Urothelium cell line (cell line): ENCODE measurements at regions not wholly inside any gene's neighbourhood (a gene's known extent, or its start where the extent isn't known, plus 50 kb on each side); places are given as distances from the start of the nearest gene placed in this dataset.

Source experiments
- DNase-seq: peaks from one replicate; pipeline ENCODE4 v3.0.0; 2011; ENCODE audit warnings: low spot score, mixed read lengths
- FAIRE-seq: peaks from 2 replicates; lab custom pipeline; 2011; peaks lifted over from hg19 to GRCh38; lab: Jason Lieb, UNC

GRCh38 chr12:81835783-81836182 lies 76.6 kb upstream of the PPFIA2 start:
- DNase-seq (no peak), FAIRE-seq (no peak)

DNA sequence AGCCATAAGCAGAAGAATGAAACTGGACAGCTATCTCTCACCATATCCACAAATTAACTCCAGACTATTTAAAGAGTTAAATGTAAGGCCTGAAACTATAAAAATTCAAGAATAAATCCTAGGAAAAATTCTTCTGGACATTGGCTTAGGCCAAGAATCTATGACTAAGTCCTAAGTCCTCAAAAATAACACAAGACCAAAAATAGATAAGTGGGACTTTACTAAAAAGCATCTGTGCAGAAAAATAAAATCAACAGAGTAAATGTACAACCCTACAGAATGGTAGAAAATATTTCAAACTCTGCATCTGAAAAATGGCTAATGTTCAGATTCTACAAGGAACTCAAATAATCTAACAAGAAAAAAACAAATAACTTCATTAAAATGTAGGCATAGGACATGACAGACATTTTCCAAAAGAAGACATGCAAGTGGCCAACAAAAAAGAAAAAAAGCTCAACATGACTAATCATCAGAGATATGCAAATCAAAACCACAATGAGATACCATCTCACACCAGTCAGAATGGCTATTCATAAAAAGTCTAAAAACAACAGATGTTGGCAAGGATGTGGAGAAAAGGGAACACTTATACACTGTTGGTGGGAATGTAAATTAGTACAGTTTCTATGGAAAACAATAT lies 61.0 kb upstream of the PPFIA2 start:
- FAIRE-seq: no peak
- DNase-seq: no peak

DNA sequence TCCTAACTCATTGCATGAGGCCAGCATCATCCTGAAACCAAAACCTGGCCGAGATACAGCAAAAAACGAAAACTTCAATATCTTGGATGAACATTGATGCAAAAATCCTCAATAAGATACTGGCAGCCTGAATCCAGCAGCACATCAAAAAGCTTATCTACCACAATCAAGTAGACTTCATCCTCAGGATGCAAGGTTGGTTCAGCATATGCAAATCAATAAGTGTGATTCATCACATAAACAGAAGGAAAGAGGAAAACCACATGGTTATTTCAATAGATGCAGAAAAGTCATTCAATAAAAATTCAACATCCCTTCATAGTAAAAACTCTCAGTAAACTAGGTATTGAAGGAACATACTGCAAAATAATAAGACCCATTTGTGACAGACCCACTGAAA lies 56.5 kb upstream of the PPFIA2 start:
- DNase-seq: no peak
- FAIRE-seq: no peak

DNA sequence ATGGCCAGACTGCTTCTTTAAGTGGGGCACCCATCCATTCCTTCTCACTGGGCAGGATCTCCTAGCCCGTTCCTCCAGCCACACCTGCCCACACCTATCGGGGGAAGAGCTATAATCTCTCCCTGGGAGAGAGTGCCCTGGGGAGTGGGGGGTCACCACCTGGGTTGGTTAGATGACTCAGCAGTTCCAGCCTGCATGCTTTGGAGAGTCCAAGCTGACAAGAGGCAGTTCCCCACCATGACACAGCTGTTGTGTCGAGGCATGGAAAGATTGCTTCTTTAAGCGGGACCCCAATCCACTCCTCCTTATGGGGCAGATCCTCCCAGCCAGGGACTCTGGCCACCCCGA lies 52.6 kb upstream of the PPFIA2 start:
- FAIRE-seq: no peak

GRCh38 chr12:81811061-81811777 lies 52.1 kb upstream of the PPFIA2 start:
- DNase-seq: no peak
- FAIRE-seq: no peak

More for the DNA sequence above, 52.6 kb upstream of the PPFIA2 start:
- DNase-seq: no peak

GRCh38 chr12:81809829-81810595 lies 50.9 kb upstream of the PPFIA2 start:
- DNase-seq (no peak), FAIRE-seq (no peak)

- no peak for DNase-seq
- no peak for FAIRE-seq
Measured at GRCh38 chr12:81809113-81809777, 50.1 kb upstream of the PPFIA2 start.
